ENCODE measurements at regions not wholly inside any gene's neighbourhood (a gene's known extent, or its start where the extent isn't known, plus 50 kb on each side); places are given as distances from the start of the nearest gene placed in this dataset.
"Not testable (repeated sequence)": the region's sequence is repeated elsewhere in the genome, so short reads cannot be mapped to it uniquely, and the experiment has no call there.

- DNase-seq (ENCODE audit: low spot score) = no peak
Measured at GRCh38 chr11:134591338-134591737, 179.3 kb upstream of the B3GAT1 start.

GRCh38 chr11:134589129-134589528, 177.1 kb upstream of the B3GAT1 start:
- no peak for DNase-seq (ENCODE audit: low spot score)

- not testable (repeated sequence) for DNase-seq (ENCODE audit: low spot score)
Measured at GRCh38 chr11:134588460-134589110, 176.5 kb upstream of the B3GAT1 start.

- DNase-seq (ENCODE audit: low spot score) = no peak
Measured at GRCh38 chr11:134587345-134587744, 175.3 kb upstream of the B3GAT1 start.

GRCh38 chr11:134586726-134587125, 174.7 kb upstream of the B3GAT1 start:
- DNase-seq (ENCODE audit: low spot score) = no peak

- no peak for DNase-seq (ENCODE audit: low spot score)
Measured at GRCh38 chr11:134585666-134586610, 173.9 kb upstream of the B3GAT1 start.

- no peak for DNase-seq (ENCODE audit: low spot score)
Measured at GRCh38 chr11:134584706-134585445, 172.8 kb upstream of the B3GAT1 start.

GRCh38 chr11:134584001-134584561, 172.0 kb upstream of the B3GAT1 start:
- no peak for DNase-seq (ENCODE audit: low spot score)

- no peak for DNase-seq (ENCODE audit: low spot score)
Measured at GRCh38 chr11:134583397-134583990, 171.5 kb upstream of the B3GAT1 start.

GRCh38 chr11:134582770-134583095, 170.7 kb upstream of the B3GAT1 start:
- DNase-seq (ENCODE audit: low spot score) = no peak

- no peak for DNase-seq (ENCODE audit: low spot score)
Measured at GRCh38 chr11:134581966-134582769, 170.1 kb upstream of the B3GAT1 start.

GRCh38 chr11:134581121-134581626, 169.1 kb upstream of the B3GAT1 start:
- DNase-seq (ENCODE audit: low spot score) = no peak

- no peak for DNase-seq (ENCODE audit: low spot score)
Measured at GRCh38 chr11:134580610-134580975, 168.6 kb upstream of the B3GAT1 start.

GRCh38 chr11:134579724-134580609, 167.9 kb upstream of the B3GAT1 start:
- no peak for DNase-seq (ENCODE audit: low spot score)

GRCh38 chr11:134578807-134579723, 167.0 kb upstream of the B3GAT1 start:
- DNase-seq (ENCODE audit: low spot score) = no peak

- DNase-seq (ENCODE audit: low spot score) = no peak
Measured at GRCh38 chr11:134577751-134578395, 165.8 kb upstream of the B3GAT1 start.

GRCh38 chr11:134576721-134577171, 164.7 kb upstream of the B3GAT1 start:
- DNase-seq (ENCODE audit: low spot score) = no peak

GRCh38 chr11:134576286-134576685, 164.2 kb upstream of the B3GAT1 start:
- no peak for DNase-seq (ENCODE audit: low spot score)

All from RKO (cell line).